Ascending aorta (tissue), 2 donors: ENCODE measurements at regions not wholly inside any gene's neighbourhood (a gene's known extent, or its start where the extent isn't known, plus 50 kb on each side); places are given as distances from the start of the nearest gene placed in this dataset.

ENCODE experiments used
- DNase-seq, 2 donors: peaks; one replicate each; pipeline ENCODE4 v3.0.0-alpha.2; 2019; ENCODE audit warnings: low spot score in 2 of 2
- H3K27ac ChIP-seq, 2 donors: fragments of 200-600 bp; sonication (generic); one replicate each; pipeline ENCODE4 v1.5.1; 2016 to 2017; ENCODE audit warnings: mild to moderate bottlenecking in 1 of 2
- H3K27me3 ChIP-seq: fragments of 200-600 bp; sonication (generic); one replicate; pipeline ENCODE4 v1.5.1; 2017
- H3K36me3 ChIP-seq, 2 donors: fragments of 200-600 bp; sonication (generic); one replicate each; pipeline ENCODE4 v1.5.1; 2016
- H3K4me1 ChIP-seq, 2 donors: fragments of 200-600 bp; sonication (generic); one replicate each; pipeline ENCODE4 v1.5.1; 2016 to 2017; ENCODE audit warnings: mild to moderate bottlenecking in 1 of 2
- H3K4me3 ChIP-seq, 2 donors: fragments of 200-600 bp; sonication (generic); one replicate each; pipeline ENCODE4 v1.5.1; 2016 to 2017; ENCODE audit warnings: mild to moderate bottlenecking in 1 of 2
- H3K9me3 ChIP-seq, 2 donors: fragments of 200-600 bp; sonication (generic); one replicate each; pipeline ENCODE4 v1.5.1; 2016
- intact Hi-C: fragments of 100-400 bp; cut with DNase I; formaldehyde crosslinking; loops from one replicate; pipeline ENCODE4 v1.15.1; 2023
- TF ChIP-seq, protein P1 (sequence below), 3 experiments: fragments of 200-600 bp in 2 of 3; fragments of 450-650 bp in 1 of 3; sonication (generic) in 2 of 3; IDR thresholded peaks; one replicate each; pipeline ENCODE4 v1.5.1; 2016 to 2019; ENCODE audit warnings: antibody characterized with exemption in 3 of 3, mild to moderate bottlenecking in 1 of 3, moderate library complexity in 1 of 3

- DNase-seq, result no peak
- TF ChIP-seq, protein P1, sequence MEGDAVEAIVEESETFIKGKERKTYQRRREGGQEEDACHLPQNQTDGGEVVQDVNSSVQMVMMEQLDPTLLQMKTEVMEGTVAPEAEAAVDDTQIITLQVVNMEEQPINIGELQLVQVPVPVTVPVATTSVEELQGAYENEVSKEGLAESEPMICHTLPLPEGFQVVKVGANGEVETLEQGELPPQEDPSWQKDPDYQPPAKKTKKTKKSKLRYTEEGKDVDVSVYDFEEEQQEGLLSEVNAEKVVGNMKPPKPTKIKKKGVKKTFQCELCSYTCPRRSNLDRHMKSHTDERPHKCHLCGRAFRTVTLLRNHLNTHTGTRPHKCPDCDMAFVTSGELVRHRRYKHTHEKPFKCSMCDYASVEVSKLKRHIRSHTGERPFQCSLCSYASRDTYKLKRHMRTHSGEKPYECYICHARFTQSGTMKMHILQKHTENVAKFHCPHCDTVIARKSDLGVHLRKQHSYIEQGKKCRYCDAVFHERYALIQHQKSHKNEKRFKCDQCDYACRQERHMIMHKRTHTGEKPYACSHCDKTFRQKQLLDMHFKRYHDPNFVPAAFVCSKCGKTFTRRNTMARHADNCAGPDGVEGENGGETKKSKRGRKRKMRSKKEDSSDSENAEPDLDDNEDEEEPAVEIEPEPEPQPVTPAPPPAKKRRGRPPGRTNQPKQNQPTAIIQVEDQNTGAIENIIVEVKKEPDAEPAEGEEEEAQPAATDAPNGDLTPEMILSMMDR (IDR thresholded peaks at IDR 0.05), result no peak
- intact Hi-C loops, result no loop called here
- H3K4me1 ChIP-seq, result no peaks in the 10 kb centered on the region
- H3K4me3 ChIP-seq, result no peak overlapping the region
- no peaks in the 10 kb centered on the region for H3K9me3 ChIP-seq
- H3K27ac ChIP-seq, result no peak overlapping the region
- no peaks in the 10 kb centered on the region for H3K27me3 ChIP-seq
- H3K36me3 ChIP-seq, result no peaks in the 10 kb centered on the region
Measured at GRCh38 chr5:167552356-167552755, 739.1 kb upstream of the WWC1 start.

- intact Hi-C loops, result no loop called here
Measured at GRCh38 chr5:167553511-167553910, 737.9 kb upstream of the WWC1 start.

DNA sequence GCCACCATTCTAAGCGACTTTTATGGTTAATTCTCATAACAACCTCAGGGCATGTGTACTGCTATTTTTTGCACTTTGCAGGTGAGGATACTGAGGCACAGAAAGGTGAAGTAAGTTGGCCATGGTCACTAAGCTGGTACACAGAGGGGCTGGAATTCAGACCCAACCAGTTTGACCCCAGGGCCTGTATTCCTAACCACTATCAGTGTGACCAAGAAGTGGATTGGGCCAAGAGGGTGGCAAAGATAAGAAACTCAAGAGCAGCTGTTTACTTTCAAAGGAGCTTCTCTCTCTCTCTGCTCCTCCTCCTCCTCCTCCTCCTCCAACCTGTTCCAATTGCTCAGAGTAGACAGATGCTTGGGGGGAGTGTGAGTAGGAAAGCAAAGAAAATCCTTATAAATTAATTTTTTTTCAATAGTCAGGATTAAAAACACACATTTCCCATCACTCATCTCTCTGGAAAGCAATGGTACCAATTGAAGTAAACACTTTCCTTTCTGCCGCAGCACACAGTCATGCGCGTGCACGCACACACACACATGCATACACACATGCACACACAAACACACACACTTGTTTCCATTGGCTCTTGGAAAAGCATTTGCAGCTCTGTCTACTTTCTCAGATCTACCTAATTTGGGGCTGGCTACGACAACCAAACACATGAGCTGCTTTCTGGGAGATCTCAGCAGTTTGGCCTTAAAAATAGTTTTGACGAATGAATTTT, 736.7 kb upstream of the WWC1 start:
- H3K27me3 ChIP-seq, result no peaks in the 10 kb centered on the region
- intact Hi-C loops, result no loop called here
- no peaks in the 10 kb centered on the region for H3K36me3 ChIP-seq
- TF ChIP-seq, protein P1 (IDR thresholded peaks at IDR 0.05), result no peak
- H3K9me3 ChIP-seq, result no peaks in the 10 kb centered on the region
- no peaks in the 10 kb centered on the region for H3K4me1 ChIP-seq
- no peak for DNase-seq
- no peak overlapping the region for H3K4me3 ChIP-seq
- H3K27ac ChIP-seq, result no peak overlapping the region

More at GRCh38 chr5:167553511-167553910, 737.9 kb upstream of the WWC1 start:
- Histone ChIP-seq H3K27ac (no peak overlapping the region), H3K36me3 (no peaks in the 10 kb centered on the region), H3K9me3 (no peaks in the 10 kb centered on the region), H3K27me3 (no peaks in the 10 kb centered on the region), H3K4me3 (no peak overlapping the region), H3K4me1 (no peaks in the 10 kb centered on the region)
- DNase-seq, result no peak
- TF ChIP-seq, protein P1 (IDR thresholded peaks at IDR 0.05), result no peak

DNA sequence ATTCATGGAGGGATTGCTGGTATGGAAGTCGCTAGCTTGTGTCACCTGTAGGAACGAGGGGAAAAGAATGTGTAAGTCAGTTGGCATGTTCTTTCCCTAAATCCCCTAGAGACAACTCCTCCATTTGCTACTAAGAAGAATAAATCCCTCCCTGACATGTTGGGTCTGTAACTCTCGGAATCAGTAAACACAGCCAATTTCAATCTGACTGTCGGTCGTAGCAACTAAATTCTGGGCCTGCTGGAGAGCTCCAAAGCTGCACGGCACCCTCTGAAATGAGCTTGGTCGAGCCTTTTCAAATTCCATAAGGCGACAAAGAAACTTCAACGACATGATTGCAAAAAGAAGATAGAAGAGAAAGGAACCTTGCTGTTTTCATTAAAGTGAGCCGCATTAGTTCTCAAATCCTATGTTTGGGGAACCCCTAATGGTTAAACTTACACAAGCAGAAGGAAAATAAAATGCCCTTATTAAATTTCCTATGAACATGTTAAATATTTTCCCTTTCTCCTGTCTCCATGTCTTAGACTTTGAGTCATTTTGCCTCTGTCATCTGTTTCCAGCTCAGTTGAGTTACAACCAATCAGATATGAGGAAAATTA, 735.8 kb upstream of the WWC1 start:
- Histone ChIP-seq H3K9me3 (no peaks in the 10 kb centered on the region), H3K36me3 (no peaks in the 10 kb centered on the region), H3K4me3 (no peak overlapping the region), H3K27me3 (no peaks in the 10 kb centered on the region), H3K4me1 (no peaks in the 10 kb centered on the region), H3K27ac (no peak overlapping the region)
- no peak for DNase-seq
- intact Hi-C loops, result no loop called here
- TF ChIP-seq, protein P1 (IDR thresholded peaks at IDR 0.05), result no peak

DNA sequence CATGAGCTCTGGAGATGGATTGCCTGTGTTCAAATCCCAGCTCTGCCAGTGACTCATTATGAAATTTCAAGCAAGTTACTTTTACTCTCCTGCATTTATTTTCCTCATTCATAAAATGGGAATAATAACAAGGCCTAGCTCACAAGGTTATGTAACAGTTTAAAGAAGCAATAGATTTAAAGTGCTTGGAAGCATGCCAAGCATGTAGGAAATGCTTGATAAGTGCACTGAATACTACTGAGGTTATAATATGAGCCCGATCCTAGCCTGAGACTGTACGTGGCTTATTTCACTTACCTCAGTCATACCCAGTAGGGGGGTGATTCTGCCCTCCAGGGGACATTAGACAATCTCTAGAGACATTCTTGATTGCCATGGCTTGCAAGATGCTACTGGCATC, 734.1 kb upstream of the WWC1 start:
- H3K4me1 ChIP-seq, result no peaks in the 10 kb centered on the region
- H3K27me3 ChIP-seq, result no peaks in the 10 kb centered on the region
- H3K9me3 ChIP-seq, result no peaks in the 10 kb centered on the region
- H3K36me3 ChIP-seq, result no peaks in the 10 kb centered on the region
- no peak overlapping the region for H3K4me3 ChIP-seq
- TF ChIP-seq, protein P1 (IDR thresholded peaks at IDR 0.05), result no peak
- intact Hi-C loops, result no loop called here
- no peak for DNase-seq
- H3K27ac ChIP-seq, result no peak overlapping the region
